IMR-90 (cell line): ENCODE measurements at regions not wholly inside any gene's neighbourhood (a gene's known extent, or its start where the extent isn't known, plus 50 kb on each side); places are given as distances from the start of the nearest gene placed in this dataset.

ENCODE experiments used
- CEBPB ChIP-seq: IDR thresholded peaks from 2 replicates; pipeline ENCODE4 v1.6.1; 2012; ENCODE audit warnings: low read depth, low read length, improper control_type of control experiment
- MAFK ChIP-seq: IDR thresholded peaks from 2 replicates; pipeline ENCODE4 v1.6.1; 2012; ENCODE audit warnings: low read depth, low read length, improper control_type of control experiment
- MAZ ChIP-seq: IDR thresholded peaks from 2 replicates; pipeline ENCODE4 v1.6.1; 2012; ENCODE audit warnings: low read depth, mild to moderate bottlenecking, low read length, improper control_type of control experiment, moderate library complexity, borderline replicate concordance
- MXI1 ChIP-seq: IDR thresholded peaks from 2 replicates; pipeline ENCODE4 v1.6.1; 2012; ENCODE audit warnings: low read depth, mild to moderate bottlenecking, low read length, moderate library complexity, borderline replicate concordance
- NFE2L2 ChIP-seq: fragments of 150-350 bp; IDR thresholded peaks from 2 replicates; pipeline ENCODE4 v1.6.1; 2016; ENCODE audit warnings: low read depth, mild to moderate bottlenecking, low read length
- POLR2A ChIP-seq: IDR thresholded peaks from 2 replicates; pipeline ENCODE4 v1.6.1; 2012; ENCODE audit warnings: mild to moderate bottlenecking, low read depth, low read length
- RAD21 ChIP-seq: IDR thresholded peaks from 2 replicates; pipeline ENCODE4 v1.6.1; 2012; ENCODE audit warnings: low read length, improper control_type of control experiment
- RCOR1 ChIP-seq: IDR thresholded peaks from 2 replicates; pipeline ENCODE4 v1.6.1; 2012; ENCODE audit warnings: mild to moderate bottlenecking, low read length, improper control_type of control experiment; ENCODE audit not compliant: insufficient replicate concordance
- RFX5 ChIP-seq: IDR thresholded peaks from 2 replicates; pipeline ENCODE4 v1.8.0; 2012; ENCODE audit warnings: low read depth, mild to moderate bottlenecking, low read length, moderate library complexity
- SMC3 ChIP-seq: fragments of 150-350 bp; IDR thresholded peaks from 2 replicates; pipeline ENCODE4 v1.6.1; 2016; ENCODE audit warnings: low read depth, mild to moderate bottlenecking, antibody characterized with exemption, low read length, moderate library complexity
- TF ChIP-seq, protein P1 (sequence below): conservative IDR thresholded peaks from 2 replicates; pipeline ENCODE4 v1.5.1; 2012; ENCODE audit warnings: mild to moderate bottlenecking, low read depth, low read length, improper control_type of control experiment
- TF ChIP-seq, protein P2 (sequence below): fragments of 150-350 bp; IDR thresholded peaks from 2 replicates; pipeline ENCODE4 v1.6.1; 2017; ENCODE audit warnings: mild to moderate bottlenecking, antibody characterized with exemption, low read length, low read depth

DNA sequence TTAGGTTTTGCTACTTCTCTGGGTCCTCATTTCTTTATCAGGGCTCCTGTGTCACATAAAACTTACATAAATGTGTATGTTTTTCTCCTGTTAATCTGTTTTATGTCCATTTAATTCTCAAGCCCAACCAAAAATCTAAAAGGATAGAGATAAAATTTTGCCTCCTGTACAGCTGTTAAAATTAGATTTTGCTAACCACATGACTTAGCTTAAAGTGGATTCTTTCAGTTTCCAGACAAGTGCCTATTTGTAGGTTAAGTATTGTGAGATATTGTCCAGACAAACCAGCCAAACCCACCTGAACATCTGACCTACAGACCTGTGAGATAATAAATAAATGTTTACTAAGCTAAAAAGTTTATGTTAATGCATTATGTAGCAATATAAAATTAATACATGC is 465.5 kb downstream of the SI start:
- no peak for TF ChIP-seq RAD21
- no peak for TF ChIP-seq RCOR1
- TF ChIP-seq, protein P1, sequence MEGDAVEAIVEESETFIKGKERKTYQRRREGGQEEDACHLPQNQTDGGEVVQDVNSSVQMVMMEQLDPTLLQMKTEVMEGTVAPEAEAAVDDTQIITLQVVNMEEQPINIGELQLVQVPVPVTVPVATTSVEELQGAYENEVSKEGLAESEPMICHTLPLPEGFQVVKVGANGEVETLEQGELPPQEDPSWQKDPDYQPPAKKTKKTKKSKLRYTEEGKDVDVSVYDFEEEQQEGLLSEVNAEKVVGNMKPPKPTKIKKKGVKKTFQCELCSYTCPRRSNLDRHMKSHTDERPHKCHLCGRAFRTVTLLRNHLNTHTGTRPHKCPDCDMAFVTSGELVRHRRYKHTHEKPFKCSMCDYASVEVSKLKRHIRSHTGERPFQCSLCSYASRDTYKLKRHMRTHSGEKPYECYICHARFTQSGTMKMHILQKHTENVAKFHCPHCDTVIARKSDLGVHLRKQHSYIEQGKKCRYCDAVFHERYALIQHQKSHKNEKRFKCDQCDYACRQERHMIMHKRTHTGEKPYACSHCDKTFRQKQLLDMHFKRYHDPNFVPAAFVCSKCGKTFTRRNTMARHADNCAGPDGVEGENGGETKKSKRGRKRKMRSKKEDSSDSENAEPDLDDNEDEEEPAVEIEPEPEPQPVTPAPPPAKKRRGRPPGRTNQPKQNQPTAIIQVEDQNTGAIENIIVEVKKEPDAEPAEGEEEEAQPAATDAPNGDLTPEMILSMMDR, result no peak
- no peak for TF ChIP-seq MAZ
- TF ChIP-seq, protein P2, sequence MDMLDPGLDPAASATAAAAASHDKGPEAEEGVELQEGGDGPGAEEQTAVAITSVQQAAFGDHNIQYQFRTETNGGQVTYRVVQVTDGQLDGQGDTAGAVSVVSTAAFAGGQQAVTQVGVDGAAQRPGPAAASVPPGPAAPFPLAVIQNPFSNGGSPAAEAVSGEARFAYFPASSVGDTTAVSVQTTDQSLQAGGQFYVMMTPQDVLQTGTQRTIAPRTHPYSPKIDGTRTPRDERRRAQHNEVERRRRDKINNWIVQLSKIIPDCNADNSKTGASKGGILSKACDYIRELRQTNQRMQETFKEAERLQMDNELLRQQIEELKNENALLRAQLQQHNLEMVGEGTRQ, result no peak
- no peak for TF ChIP-seq RFX5
- no peak for TF ChIP-seq POLR2A
- TF ChIP-seq NFE2L2, result no peak
- no peak for TF ChIP-seq MXI1
- no peak for TF ChIP-seq SMC3
- no peak for TF ChIP-seq MAFK
- no peak for TF ChIP-seq CEBPB
